Fibroblast of skin of abdomen (primary cell): ENCODE measurements at regions not wholly inside any gene's neighbourhood (a gene's known extent, or its start where the extent isn't known, plus 50 kb on each side); places are given as distances from the start of the nearest gene placed in this dataset.
"Not testable (repeated sequence)": the region's sequence is repeated elsewhere in the genome, so short reads cannot be mapped to it uniquely, and the experiment has no call there.

ENCODE experiments used
- DNase-seq: peaks from one replicate; pipeline ENCODE4 v3.0.0-alpha.2; 2013

- DNase-seq: not testable (repeated sequence)
Observed at GRCh38 chr7:149995369-149996026, 121.7 kb downstream of the ATP6V0E2 start.

- DNase-seq: not testable (repeated sequence)
Observed at GRCh38 chr7:150000780-150001599, 127.2 kb downstream of the ATP6V0E2 start.

GRCh38 chr7:150003304-150003810 is 129.6 kb downstream of the ATP6V0E2 start:
- no peak for DNase-seq

GRCh38 chr7:150003973-150004372 is 130.2 kb downstream of the ATP6V0E2 start:
- not testable (repeated sequence) for DNase-seq

GRCh38 chr7:150004843-150005242 is 131.1 kb downstream of the ATP6V0E2 start:
- not testable (repeated sequence) for DNase-seq

- not testable (repeated sequence) for DNase-seq
Observed at GRCh38 chr7:150009620-150010303, 136.0 kb downstream of the ATP6V0E2 start.

GRCh38 chr7:150016651-150017189 is 143.0 kb downstream of the ATP6V0E2 start:
- DNase-seq: not testable (repeated sequence)

- DNase-seq: not testable (repeated sequence)
Observed at GRCh38 chr7:150020210-150020609, 146.4 kb downstream of the ATP6V0E2 start.

- DNase-seq: not testable (repeated sequence)
Observed at GRCh38 chr7:150024550-150025490, 151.1 kb downstream of the ATP6V0E2 start.

- DNase-seq: not testable (repeated sequence)
Observed at GRCh38 chr7:150025802-150026201, 152.0 kb downstream of the ATP6V0E2 start.

GRCh38 chr7:150028344-150029012 is 154.7 kb downstream of the ATP6V0E2 start:
- DNase-seq: not testable (repeated sequence)

- DNase-seq: not testable (repeated sequence)
Observed at GRCh38 chr7:150029013-150029389, 155.2 kb downstream of the ATP6V0E2 start.

- not testable (repeated sequence) for DNase-seq
Observed at GRCh38 chr7:150031733-150032132, 158.0 kb downstream of the ATP6V0E2 start.

GRCh38 chr7:150033711-150034110 is 159.9 kb downstream of the ATP6V0E2 start:
- DNase-seq: not testable (repeated sequence)

GRCh38 chr7:150035769-150036168 is 162.0 kb downstream of the ATP6V0E2 start:
- not testable (repeated sequence) for DNase-seq

- not testable (repeated sequence) for DNase-seq
Observed at GRCh38 chr7:150039061-150039460, 165.3 kb downstream of the ATP6V0E2 start.

- not testable (repeated sequence) for DNase-seq
Observed at GRCh38 chr7:150042281-150042680, 168.5 kb downstream of the ATP6V0E2 start.

GRCh38 chr7:150044771-150045170 is 171.0 kb downstream of the ATP6V0E2 start:
- DNase-seq: peak; percentile 4

GRCh38 chr7:150045596-150045995 is 171.8 kb downstream of the ATP6V0E2 start:
- not testable (repeated sequence) for DNase-seq

GRCh38 chr7:150046290-150047194 is 172.8 kb downstream of the ATP6V0E2 start:
- not testable (repeated sequence) for DNase-seq
